SIG-M5 treated with dmso at 0.1 percent for 504 hours (cell line): ENCODE measurements at regions not wholly inside any gene's neighbourhood (a gene's known extent, or its start where the extent isn't known, plus 50 kb on each side); places are given as distances from the start of the nearest gene placed in this dataset.

ENCODE experiments used
- DNase-seq: peaks from one replicate; lab custom pipeline; 2025; ENCODE audit not compliant: unreplicated experiment; lab: John Stamatoyannopoulos, UW

DNA sequence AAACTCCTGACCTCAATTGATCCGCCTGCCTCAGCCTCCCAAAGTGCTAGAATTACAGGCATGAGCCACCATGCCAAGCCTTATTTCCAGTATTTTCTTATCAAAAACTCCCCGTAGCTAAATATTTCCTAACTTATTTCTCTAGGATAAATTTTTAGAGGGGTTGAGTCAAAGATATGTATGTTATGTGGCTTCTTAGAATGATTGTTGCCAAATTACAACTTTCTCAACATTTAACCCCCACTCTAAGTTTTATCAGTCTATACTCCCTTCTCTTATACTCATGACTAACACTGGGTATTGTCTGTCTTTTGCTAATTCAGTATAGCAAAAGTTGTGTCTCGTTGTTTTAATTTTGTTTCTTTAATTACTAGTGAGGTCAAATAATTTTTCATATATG lies 187.7 kb upstream of the LNX1 start:
- DNase-seq = no peak

DNA sequence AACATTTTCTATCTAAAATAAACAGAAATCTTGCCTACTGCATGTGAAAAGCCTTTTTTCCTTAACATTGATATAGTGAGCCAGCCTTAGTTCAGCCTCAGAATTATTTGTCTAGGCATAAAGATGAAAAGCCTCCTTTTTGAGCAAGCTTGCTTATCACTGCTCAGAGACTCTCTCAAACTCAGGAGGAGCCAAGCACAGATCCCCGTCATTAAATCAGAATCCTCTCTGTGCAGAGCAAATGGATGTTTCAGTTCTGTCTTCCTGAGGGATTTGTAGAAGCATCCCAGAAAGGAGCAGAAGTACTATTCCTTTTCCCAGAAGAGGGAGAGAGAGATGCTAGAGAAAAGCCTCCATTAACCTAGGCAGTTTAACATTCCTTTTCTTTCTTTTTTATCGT lies 186.9 kb upstream of the LNX1 start:
- DNase-seq = no peak

DNA sequence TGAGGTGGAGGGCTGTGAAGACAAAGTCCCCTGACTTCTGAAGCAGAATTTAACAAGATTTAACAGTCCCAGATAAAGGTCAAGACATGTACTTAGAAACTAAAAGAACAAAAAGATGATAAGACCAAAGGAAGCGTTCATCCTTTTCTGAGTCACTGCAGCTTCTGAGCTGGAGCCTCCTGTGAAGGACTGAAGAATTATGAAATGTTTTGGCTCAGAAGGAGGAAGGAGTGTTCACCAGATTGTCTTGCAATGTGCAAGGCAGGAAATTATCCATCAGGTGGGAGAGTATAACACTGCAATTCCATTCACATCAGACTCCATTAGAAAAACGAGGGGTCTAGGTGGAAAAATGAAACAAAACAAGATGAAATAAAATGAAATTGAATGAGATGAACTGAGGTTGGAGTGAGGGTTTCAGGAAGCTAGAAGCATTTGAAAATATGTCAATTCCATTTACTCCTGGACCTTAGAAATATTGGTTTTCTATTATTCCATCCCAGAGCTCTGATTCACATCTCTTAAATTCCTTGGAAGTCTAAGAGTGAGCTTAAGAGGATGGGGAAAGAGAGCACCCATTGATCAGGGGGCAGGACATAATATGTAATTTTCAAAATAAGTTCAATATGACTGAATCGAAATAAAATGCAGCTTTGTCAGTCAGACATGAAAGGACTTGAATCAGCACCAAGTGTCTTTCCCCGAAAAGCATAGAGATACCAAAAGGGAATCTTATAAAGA lies 186.1 kb upstream of the LNX1 start:
- DNase-seq = peak; percentile 9

DNA sequence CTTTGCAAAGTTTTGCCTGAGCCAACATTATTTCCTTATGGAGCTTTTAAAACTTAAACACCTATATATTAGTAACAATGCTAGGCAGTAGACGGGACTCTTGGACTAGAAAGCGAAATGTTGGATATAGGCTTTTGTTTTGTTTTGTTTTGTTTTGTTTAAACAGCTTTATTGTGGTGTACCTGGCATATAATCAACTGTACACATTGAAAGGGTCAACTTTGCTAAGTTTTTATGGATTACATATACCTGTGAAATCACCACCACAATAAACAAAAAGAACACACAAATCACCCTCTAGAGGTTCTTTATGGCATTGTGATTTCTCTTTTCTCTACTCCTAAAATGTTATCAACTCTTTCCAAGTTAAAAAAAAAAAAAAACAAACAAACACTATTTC lies 184.9 kb upstream of the LNX1 start:
- DNase-seq = no peak

DNA sequence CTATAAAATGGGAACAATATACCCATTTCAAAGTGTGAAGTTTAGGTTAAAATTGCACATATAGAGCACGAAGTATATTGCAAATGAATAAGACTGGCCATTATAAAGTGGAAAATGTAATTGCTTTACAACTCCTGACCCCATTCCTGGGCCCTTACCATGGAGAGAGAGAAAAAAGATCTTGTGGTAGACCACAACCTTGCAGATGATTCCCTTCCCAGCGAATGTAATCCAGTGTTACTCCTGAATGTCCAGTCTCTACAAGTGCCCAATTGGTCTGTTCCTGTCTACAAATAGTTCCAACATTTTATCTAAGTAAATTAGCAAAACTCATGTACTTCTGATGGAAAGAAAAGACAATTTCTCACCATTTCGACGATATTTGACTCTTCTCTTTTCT lies 184.1 kb upstream of the LNX1 start:
- no peak for DNase-seq

DNA sequence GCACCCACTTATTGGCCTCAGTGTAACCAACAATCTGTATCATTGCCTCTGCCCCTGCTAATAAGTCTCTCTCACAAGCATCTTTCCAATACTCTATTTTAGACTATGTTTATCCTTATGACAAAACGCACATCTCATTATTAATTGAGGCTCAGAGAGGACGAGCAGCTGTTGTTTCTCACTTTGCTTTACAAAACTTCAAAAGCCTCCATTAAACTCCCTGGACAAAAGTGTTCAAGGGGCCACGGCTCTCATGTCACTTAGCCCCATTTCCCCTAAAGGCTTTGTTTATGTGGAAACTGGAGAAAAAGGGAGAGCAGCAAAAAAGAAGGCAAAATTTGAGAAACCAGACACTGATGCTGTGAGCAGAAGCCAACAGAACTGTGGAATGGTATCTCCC lies 180.0 kb upstream of the LNX1 start:
- DNase-seq = no peak

DNA sequence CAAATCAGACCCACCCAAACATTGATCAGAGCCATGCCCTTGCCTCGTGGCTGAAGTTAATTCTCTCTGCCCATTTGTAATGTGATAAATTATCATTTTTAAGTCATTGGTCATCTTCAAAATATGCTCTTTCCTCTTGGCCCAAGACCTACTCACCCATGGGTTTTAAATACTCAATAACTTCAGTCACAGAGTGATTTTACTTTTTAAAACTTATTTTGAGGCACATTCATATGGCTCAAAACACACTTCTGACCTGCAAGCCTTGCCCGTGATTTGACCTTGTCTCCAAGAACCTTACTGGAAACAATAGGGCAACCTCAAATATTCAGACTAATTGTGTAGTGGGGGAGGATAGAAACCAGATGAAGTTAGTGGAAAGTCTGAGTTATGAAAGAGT lies 176.2 kb upstream of the LNX1 start:
- DNase-seq = no peak

DNA sequence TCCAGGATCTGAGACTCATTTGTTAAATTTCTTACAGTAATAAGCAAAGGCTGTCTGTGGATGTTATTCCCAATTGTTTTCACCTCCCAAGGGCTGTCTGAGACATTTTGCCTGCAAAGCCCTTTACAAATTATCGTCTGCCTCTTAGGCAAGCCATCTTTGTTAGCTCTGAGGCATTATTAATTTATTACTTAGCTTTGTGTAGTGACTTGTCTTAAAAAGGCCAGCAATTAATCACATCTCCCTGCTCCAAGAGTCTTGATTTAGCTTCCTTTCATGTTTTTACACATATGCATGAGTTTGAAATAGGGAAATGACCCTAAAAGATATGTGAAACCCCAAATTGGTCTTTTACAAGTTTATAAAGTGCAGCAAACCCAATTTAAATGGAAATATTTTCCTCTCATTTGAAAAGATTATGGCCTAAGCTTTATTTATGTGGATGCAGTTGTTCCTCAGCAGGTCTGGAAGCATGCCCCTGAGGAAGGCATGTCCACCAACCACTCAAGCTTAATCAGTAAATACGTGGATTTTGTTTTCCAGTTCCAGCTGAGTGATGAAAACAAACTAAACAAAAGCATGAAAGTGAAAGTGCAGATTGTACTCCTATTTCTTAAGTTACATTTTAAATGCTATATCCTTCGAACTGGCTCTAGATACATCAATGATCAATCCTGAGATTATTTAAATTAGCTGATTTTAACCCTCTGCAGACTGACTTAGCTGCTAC lies 173.6 kb upstream of the LNX1 start:
- DNase-seq = no peak

DNA sequence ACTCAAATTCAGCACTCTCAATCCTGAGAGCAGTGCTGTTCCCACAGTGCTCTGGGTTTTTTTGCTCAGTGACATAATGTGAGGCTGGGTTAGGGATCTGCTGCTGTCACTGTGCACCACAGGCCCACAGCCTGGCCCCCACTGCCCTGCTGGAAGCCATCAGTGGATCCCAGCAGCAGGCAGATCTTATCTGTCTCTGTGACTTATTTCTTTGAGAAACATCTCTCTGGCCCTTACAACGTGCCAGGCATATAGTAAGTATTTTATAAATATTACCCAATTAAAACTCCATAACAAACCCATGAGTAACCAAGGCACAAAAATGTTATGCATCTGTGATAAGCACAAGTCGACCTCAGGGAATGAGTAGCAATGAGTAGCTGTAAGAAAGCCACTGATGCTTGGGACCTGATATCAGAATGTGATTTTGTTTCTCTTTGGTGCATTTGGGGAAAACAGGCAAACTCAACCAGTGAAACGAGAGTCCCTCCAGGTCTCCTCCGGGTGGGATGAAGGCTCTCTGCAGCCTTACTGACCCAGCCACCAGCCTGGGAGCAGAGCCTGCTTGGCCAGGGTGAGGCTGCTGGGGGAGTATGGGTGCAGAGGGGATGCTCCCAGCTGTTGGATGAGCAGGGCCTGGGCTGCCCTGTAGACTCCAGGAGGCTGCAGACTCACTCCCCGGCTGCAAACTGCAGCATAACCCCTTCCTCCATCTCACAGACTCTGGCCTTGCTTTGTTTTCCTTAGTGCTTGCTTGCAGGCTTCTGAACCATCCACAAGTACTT lies 172.7 kb upstream of the LNX1 start:
- DNase-seq = no peak

DNA sequence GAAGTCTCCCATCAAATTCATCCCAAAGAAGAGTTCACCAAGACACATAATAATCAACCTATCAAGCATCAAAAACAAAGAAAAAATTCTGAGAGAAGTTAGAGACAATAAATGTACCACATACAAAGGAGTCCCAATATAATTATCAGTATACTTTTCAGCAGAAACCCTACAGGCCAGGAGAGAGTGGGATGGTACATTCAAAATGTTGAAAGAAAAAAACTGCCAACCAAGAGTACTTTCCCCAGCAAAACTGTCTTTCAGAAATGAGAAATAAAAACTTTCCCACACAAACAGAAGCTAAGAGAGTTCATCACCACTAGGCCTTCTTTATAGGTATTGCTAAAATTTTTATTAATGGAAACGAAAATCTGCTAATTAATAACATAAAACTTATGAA lies 164.4 kb upstream of the LNX1 start:
- DNase-seq = no peak

DNA sequence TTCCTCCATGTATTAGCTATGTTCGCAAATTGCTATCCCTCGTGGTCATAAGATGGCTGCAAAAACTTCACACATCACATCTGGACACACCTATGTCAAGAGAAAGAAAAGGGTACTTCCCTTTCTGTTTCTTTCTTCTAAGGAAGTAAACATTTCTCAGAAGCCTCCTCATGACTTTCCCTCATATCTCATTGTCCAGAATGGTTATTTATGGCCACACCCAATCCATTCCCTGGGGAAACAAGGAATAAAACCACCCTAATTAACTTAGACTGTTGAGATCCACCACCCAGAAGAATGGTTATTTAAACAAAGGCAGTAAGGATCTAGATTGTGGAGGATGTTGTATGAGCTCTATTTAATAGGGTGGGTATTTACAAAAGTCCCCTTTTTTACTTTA lies 160.8 kb upstream of the LNX1 start:
- DNase-seq = no peak

DNA sequence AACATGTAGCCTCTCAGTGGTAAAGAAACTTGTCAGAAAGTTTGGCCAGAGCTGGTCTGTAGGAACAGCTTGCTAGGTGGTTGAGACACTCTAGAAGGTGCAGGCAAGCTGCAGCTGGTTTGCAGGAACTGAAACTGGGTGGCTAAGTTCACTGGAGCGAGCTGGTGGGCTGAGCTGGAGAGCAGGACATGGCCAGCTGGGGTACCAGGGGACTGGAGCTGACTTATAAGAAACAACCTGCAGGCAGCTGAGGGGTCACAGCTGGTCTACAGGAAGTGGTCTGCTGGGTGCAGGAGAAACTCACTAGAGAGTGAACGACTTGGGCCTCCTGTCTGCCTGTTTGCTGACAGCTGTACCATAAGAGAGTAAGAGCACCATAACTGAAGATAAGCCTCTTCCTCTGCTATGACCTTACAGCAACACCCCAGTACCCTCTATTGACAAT lies 157.1 kb upstream of the LNX1 start:
- DNase-seq = peak; percentile 63

DNA sequence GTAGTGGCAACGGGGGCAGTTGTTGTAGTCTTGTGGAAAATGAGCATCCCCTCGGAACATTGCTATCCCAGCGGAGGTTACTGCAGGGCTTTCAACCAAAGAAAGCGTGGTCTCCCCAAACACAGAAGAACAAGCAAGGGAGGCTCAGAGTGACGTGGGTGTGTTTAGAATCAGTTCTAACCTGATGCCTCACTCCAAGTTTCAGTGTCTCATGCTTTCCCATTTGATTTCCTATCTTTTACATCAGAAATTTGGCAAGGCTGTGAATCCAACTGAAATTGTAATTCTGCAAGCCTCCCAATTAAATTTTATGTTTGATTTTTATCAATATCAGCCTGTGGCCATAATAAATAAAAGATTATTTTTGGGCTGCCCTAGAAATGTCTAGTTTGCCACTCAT lies 156.1 kb upstream of the LNX1 start:
- no peak for DNase-seq

DNA sequence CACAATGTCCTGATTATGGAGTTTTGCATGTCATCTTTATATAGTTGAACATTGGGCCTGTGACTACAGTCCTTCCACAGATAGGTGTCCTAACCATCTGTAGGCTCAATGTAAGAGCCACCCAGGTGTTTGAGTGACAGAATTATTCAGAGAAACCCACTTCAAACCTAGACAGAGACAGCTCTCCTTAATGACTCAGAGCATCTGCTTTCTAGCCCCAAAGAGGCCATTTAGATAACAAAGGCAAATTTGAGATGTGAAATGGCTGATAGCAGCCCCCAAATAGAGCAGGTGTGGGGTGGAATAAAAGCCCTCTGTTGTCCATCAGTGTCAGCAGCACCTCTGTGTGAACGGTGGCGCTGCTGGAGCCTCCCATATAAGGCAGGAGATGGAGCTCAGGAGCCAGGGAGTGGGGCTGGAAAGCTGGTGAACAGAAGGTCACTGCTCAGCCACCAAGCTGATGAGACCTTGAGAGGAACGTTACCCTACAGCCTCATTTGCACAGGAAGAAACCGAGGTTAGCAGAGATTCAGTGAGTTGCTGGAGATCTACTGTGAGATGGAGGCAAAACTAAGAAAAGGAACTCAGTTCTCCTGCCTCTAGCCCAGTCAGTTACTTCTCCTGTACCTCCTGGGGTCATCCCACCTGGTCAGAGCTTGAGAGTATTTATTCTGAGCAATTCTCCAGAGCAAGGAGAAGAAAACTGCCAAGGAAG lies 153.3 kb upstream of the LNX1 start:
- DNase-seq = no peak

DNA sequence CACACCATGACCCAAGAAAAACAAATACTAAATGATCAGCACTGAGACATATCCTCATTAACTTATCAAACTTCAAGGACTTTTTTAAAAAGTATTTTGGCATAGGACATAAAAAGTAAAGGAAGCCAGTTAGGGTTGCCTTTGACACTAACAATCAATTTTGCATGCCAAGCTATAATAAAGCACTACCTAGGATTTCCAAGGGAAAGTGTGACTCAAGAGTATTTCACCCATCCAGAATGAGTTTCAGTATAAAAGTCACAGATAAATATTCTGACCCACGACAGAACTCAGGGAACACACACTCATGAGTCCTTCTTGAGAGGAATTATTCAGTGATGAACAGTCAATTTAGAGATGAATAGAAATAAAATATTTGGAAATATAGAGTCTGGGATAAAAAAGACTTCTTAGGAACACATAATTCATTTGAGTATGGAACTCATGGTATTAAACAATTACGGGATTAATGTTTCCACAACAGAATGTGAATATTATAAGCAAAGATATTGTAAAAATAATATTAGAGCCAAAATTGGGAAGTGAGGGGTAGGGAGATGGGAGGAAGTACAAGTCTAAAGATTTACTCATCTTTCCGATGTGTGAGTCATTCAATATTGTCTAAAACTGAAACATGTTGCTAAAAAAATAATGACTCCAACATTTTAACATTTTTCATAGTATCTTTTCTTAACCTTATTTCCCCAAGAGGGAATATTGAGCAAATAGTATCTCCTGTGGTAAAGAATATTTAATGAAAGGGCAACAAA lies 143.5 kb upstream of the LNX1 start:
- DNase-seq = peak; percentile 15

DNA sequence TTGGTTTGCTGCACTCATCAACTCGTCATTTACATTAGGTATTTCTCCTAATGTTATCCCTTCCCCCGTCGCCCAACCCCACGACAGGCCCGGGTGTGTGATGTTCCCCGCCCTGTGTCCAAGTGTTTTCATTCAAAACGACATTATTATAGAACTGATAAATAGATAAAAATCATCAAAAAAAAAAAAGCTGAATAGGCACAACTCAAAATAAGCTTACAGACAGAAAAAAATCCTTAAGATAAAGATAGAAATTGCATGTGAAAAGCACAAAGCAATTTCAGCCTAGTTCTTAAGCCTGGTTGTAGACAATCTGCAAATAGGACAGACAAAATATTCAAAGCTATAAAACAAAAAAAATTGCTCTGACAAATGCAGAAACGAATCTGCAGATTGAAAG lies 142.9 kb upstream of the LNX1 start:
- DNase-seq = no peak

DNA sequence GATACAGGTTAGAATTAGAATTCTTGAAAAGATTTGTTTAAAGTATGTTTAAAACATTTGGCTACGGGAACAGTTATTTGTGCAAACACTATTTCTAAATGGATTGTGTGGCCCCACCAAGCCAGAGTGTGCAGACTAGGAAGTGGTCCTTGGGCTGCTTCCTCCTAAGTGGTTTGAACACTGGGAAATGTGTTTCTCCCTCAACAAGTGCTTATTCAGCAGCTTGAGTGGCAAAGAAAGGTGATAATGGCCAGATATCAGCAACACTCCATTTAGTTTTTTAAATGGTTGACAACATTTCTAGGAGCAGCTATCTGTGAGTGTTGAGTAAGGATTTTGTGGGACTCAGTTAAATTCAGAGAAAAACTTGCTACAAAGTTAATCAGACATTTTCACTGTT lies 141.4 kb upstream of the LNX1 start:
- no peak for DNase-seq

DNA sequence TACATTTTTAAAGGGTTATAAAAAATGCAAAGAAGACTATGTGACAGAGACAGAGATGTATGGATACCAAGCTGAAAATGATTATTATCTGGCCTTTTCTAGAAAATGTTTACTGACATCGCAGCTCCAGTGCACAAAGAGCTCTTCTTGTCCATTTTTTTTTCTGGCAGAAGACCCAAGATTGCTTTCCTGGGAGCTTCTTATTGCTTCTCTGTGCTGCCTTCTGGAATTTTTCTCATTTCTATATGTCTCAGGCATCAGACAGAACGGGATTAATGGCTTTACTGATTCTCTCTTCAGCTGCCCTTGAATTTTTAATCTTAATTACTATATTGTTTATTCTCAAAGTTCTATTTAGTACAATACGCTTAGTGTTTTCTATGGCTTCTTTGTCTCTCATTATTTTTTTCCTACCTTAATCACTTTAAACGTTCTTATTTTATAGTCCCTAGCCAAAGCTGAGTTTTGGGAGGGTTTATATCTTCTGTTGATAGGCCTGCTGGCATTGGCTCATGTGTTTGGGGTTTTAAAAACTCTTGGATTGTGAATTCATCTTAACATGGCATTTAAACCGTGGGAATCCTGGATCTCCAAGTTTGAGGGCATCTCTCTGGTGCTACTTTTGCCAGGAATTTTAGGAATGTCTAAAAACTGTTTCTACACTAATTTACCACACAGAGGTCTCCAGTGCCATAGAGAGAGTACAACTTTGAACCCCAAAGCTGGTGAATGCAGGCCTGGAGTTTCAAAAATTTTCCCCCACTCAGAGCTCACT lies 138.9 kb upstream of the LNX1 start:
- DNase-seq = no peak

DNA sequence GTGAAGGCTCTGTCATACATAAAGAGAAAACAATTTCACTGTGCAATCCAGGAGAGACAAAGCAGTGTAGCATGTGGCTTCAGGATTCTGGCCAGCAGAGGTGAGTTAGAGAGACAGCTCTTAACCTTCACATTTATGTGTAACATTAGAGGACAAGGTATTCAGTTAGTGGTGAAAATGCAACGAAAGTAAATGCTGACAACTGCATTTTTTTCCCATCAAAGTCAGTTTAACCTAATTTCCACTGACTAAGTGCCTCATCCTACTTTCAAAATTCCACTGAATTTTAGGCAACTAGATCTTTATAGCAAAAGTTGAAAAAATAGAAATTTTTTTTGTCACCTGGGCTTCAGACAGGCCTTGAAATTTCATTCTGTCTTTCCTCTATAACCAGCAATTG lies 130.8 kb upstream of the LNX1 start:
- no peak for DNase-seq

DNA sequence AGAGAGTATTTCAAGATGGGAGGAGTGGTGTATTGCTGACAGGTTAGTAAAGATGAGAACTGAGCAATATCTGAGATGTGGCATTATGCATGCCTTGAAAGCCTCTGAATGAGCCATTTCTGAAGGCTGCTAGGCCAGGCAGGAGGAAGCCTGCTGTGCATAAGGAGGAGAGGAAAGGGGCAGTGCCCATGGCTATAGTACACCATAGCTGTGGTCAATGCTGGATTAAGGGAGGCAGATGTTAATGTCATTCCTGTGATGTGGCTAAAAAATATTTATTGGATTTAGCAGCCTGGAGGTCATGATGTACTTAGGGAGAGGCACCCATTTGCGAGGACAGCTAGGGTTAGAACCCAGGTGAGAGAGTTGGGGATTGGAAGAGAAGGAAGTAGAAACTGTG lies 130.0 kb upstream of the LNX1 start:
- DNase-seq = no peak
